GM11168 (cell line): ENCODE measurements at regions not wholly inside any gene's neighbourhood (a gene's known extent, or its start where the extent isn't known, plus 50 kb on each side); places are given as distances from the start of the nearest gene placed in this dataset.

Experiments used
- in situ Hi-C: fragments of 300-500 bp; cut with MboI; formaldehyde crosslinking; loops from one replicate; pipeline ENCODE4 v1.12.0; 2022; ENCODE audit warnings: low sequenced_read_pairs; ENCODE audit not compliant: unreplicated experiment

GRCh38 chr5:118236108-118236849, 752.1 kb downstream of the DTWD2 start:
- in situ Hi-C loops, result no loop called here

GRCh38 chr5:118233606-118234005, 754.7 kb downstream of the DTWD2 start:
- in situ Hi-C loops, result no loop called here

DNA sequence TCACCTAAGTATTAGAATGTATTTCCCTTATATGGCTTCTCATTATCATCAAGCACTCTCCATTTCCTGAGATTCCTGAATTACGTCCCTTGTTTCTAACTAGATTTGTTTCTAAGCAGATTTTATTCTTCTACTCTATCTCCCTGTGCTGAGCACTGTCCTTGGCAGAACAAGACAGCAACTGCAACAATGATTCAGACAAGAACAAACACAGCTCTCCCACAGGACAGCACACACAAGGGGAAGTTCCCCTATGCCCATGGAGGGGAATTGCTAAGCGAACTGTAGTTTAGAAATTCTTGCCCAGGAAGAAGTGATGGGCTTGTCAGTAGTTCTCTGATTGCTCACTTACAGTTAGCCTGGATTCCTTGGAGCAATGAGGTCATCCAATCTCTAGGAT, 759.9 kb downstream of the DTWD2 start:
- in situ Hi-C loops, result no loop called here

DNA sequence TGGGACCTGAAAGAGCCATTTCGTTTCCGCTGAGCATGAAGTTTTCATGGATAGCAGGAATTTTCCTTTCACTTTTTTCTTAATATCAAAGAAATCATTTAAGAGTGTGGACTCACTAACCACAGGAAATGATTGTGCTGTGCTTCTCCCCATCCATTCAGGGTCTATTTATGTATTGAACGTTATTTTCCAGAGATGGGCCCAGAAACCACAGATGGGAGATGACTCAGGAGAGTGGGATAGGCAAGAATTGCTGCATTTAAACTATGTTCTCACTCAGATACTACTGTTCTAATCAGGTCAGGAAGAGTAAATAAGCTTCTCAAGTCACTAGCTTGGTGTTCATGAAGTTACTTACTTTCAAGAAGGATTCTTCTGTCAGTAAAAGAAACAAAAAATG, 763.8 kb downstream of the DTWD2 start:
- in situ Hi-C loops, result no loop called here

- in situ Hi-C loops, result no loop called here
Observed at GRCh38 chr5:118220556-118221195, 767.7 kb downstream of the DTWD2 start.

GRCh38 chr5:118211606-118212005, 776.7 kb downstream of the DTWD2 start:
- in situ Hi-C loops, result no loop called here

DNA sequence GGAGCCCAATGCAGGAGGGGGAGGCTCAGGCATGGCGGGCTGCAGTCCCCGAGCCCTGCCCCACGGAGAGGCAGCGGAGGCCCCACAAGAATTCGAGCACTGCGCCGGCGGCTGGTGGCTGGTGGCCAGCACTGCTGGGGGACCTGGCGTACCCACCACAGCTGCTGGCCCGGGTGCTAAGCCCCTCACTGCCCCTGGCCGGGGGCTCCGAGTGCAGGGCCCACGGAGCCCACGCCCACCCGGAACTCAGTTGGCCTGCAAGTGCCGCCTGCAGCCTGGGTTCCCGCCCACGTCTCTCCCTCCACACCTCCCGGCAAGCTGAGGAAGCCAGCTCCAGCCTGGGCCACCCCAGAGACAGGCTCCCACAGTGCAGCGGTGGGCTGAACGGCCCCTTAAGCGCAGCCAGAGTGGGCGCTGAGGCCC, 780.3 kb downstream of the DTWD2 start:
- in situ Hi-C loops, result no loop called here

DNA sequence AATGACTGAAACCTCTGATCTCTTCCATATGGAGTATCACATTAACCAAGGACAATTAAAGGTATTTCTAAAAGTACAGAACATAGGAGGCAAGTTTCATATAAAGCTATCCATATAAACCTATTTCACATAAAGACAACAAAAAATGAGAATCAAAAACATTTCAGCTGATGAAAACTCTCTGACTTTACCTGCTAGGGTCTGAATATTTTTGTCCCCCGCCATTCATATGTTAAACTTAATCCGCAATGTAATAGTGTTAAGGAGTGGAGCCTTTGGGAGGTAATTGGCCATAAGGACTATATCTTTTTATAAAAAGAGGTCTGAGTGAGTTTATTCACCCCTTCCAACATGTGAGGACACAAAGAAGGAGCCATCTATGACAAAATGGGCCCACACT, 788.5 kb downstream of the DTWD2 start:
- in situ Hi-C loops, result no loop called here

- in situ Hi-C loops, result no loop called here
Observed at GRCh38 chr5:118196229-118196628, 792.1 kb downstream of the DTWD2 start.

GRCh38 chr5:118195211-118195610, 793.1 kb downstream of the DTWD2 start:
- in situ Hi-C loops, result no loop called here

- in situ Hi-C loops, result no loop called here
Observed at GRCh38 chr5:118193194-118193905, 795.0 kb downstream of the DTWD2 start.

- in situ Hi-C loops, result no loop called here
Observed at GRCh38 chr5:118185018-118185417, 803.3 kb downstream of the DTWD2 start.

- in situ Hi-C loops, result no loop called here
Observed at GRCh38 chr5:118176146-118176545, 812.2 kb downstream of the DTWD2 start.

- in situ Hi-C loops, result no loop called here
Observed at GRCh38 chr5:118174671-118175070, 813.7 kb downstream of the DTWD2 start.

- in situ Hi-C loops, result no loop called here
Observed at GRCh38 chr5:118173340-118173739, 815.0 kb downstream of the DTWD2 start.

- in situ Hi-C loops, result no loop called here
Observed at GRCh38 chr5:118165619-118166018, 822.7 kb downstream of the DTWD2 start.

- in situ Hi-C loops, result no loop called here
Observed at GRCh38 chr5:118156181-118156580, 832.2 kb downstream of the DTWD2 start.

GRCh38 chr5:118146824-118147223, 841.5 kb downstream of the DTWD2 start:
- in situ Hi-C loops, result no loop called here

GRCh38 chr5:118144540-118144939, 843.8 kb downstream of the DTWD2 start:
- in situ Hi-C loops, result no loop called here

DNA sequence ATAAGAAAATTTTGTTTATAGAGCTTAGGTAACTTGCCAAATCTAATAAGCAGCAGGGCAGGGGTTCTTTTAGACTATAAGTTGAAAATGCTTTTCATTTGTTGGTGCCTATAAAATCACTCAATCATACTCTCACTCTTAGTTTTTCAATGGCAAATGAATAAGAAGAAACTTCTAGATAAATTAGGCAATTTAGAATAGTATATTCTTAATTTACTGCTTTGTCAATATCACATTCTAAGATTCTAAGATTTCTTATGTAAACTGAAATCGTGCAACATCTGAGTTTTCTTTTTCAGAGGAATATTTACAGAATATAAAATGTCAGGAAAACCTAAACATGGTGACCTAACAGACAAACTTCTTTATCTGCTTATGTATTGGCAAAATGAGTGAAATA, 849.0 kb downstream of the DTWD2 start:
- in situ Hi-C loops, result no loop called here

DNA sequence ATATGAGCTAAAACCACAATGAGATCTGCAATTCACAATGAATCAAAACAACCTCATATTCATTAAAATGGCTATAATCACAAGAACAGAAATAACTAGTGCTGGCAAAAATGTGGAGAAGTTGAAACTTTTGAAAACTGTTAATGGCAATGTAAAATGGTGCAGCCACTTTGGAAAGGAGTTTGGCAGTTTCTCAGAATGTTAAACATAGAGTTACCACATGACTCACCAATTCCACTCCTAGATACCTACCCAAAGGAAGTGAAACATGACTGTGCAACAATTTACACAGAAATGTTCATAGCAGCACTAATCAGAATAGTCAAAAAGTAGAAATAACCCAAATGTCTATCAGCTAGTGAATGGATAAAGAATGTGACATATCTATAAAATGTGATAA, 862.2 kb downstream of the DTWD2 start:
- in situ Hi-C loops, result no loop called here
